ENCODE measurements at regions not wholly inside any gene's neighbourhood (a gene's known extent, or its start where the extent isn't known, plus 50 kb on each side); places are given as distances from the start of the nearest gene placed in this dataset.
"Not testable (repeated sequence)": the region's sequence is repeated elsewhere in the genome, so short reads cannot be mapped to it uniquely, and the experiment has no call there.

DNA sequence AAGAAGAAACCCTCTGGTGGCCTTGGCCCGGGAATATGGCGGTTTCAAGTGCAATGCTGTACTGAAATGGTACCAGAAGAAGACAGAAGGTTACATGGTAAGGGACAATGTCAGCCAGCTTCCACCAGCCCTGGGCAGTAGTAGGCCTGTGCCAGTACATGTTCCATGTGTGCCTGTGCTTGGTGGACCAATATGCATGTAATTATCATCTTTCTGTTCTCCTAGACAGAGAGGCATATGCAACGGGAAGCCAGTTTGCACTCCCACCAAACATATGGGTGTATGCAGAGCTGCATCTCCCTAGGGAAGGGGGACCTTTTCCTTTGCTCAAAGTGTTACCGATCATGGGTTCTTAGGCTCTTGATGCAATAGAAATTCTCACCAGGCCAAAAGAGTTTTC, 80.9 kb upstream of the ADORA2B start:
- not testable (repeated sequence) for DNase-seq

DNA sequence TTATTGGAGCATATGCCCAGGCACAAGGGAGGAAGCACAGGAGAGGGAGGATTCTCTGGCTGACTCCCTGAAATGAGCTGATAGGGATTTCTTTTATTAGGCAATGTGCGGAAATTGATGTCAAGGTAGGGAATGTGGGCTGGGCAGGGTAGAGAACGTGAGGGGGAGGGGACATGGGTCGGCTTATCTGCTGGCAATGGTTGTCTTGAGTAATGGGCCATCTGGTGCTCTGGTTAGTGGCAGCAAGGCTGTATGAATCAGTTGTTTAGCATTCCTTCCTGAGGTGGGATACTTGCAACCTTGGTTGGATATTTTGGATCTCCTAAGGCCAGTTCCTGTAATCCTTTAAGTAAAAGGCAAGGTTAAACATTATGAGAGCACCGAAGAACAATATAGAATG, 80.5 kb upstream of the ADORA2B start:
- not testable (repeated sequence) for DNase-seq

DNA sequence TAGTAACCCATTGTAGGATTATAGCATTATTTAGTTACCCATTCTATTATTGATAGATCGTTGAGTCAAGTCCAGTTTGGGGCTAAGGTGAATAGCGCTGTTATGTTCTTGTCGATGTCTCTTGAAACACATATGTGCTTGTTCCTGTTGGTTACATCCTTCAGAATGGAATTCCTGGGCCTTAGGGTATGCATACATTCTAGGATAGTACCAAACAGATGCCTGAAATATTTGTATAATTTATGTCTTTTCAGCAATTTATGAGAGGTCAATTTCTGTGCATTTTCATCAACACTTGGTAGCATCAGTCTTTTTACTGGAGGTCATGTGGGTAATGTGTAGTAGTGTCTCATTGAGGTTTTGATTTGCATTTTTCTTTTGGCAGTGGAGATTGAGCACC, 78.9 kb upstream of the ADORA2B start:
- DNase-seq, result not testable (repeated sequence)

DNA sequence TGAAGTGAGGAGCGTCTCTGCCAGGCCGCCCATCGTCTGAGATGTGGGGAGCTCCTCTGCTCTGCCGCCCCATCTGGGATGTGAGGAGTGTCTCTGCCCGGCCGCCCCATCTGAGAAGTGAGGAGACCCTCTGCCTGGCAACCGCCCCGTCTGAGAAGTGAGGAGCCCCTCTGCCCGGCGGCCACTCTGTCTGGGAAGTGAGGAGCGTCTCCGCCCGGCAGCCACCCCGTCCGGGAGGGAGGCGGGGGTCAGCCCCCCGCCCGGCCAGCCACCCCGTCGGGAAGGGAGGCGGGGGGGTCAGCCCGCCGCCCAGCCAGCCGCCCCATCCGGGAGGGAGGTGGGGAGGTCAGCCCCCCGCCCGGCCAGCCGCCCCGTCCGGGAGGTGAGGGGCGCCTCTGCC, 77.6 kb upstream of the ADORA2B start:
- DNase-seq, result not testable (repeated sequence)

DNA sequence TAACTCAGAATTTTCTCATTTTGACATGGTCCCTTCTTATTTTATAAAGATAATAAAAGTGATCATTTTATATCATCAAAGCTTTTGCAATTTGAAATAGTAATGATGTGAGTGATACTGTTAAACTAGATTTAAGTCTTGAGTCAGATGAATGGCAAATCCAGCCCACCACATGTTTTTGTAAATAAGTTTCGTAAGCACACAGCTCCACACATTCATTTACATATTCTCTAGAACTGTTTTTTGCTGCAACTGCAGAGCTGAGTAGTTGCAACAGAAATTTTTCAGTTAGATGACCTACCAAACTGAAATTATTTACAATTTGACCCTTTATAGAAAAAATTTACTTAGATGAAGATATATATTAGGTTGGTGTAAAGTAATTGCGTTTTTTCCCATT, 75.1 kb upstream of the ADORA2B start:
- not testable (repeated sequence) for DNase-seq

DNA sequence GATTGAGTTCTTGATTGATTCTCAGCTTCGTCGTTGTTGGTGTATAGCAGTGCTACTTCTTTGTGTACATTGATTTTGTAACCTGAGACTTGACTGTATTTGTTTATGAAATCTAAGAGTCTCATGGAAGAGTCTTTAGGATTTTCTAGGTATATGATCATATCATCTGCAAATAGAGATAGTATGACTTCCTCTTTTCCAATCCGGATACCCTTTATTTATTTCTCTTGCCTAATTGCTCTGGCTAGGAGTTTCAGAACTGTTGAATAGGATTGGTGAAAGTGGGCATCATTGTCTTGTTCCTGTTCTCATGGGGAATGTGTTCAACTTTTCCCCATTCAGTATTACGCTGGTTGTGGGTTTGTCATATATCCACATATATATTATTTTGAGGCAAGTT, 72.3 kb upstream of the ADORA2B start:
- DNase-seq, result not testable (repeated sequence)

DNA sequence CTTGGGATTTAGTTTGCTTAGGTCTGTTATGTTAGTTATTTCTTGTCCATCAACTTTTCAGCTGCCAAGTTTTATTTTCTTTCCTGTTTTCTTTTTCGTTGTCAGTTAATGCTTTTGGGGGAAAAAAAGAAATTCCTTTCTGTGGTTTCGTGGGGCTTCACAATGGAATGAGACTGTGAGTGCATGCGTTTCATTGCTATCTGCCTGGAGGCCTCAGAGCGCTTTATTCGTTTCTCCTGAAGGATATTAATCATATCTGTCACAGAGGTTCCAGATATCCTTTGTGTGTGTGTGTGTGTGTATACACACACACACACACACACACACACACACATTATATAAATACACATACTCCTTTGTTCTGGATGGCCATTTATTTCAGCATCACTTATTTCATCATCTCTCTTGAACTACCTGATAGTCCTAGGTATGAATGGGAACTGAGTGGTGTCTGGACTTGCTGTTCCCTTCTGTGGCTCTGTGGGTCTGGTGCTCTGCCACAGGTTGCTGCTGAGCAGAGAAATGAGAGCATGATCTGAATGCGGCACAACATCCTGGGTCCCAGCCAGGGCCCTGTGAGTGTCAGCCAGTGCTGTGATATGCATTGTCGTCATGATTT, 66.9 kb upstream of the ADORA2B start:
- DNase-seq, result not testable (repeated sequence)

DNA sequence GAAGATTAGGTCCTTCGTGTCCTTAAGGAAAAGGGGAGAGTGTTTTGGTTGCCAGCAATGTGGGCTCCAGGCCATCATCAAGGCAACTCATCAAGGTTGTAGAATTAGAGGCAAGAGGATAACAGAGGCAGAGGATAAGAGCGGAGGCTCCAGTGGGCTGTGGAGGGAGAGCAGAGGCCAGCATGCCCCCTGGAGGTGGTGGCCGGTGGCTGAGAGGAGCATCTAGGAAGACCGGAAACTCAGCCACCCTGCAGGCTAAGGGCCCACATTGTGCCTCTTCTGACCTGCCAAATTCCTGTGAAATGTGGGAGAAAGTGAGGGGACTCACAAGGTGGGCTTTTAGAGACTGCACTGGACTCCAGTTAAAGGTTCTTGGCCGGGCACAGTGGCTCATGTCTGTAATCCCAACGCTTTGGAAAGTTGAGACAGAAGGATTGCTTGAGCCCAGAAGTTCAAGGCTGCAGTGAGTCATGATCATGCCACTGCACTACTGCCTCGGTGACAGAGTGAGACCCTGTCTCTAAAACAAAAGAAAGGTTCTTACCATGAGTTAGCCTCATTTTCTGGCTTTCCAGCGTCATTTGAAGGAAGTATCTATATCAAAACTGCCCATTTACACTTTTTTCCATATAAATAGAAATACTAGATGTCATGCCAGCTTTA, 62.7 kb upstream of the ADORA2B start:
- no peak for DNase-seq

DNA sequence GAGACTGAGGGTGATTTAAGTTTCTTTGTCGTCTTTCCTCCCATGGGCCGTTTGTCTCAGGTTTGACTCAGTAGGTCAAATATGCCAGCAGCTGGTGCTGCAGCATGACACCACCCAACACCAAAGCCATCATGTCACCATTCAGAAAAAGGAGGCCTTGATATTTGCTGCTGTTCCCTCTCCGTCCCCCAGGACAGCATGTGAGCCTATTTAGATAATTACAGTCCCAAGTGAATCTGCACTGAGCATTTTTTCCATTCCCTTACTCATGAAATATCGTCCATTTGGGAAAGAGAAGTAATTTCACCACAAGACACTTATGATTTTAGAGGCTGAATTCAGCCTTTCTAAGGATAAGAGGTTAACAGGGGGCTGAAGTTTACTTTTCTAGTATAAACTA, 62.2 kb upstream of the ADORA2B start:
- DNase-seq, result no peak

DNA sequence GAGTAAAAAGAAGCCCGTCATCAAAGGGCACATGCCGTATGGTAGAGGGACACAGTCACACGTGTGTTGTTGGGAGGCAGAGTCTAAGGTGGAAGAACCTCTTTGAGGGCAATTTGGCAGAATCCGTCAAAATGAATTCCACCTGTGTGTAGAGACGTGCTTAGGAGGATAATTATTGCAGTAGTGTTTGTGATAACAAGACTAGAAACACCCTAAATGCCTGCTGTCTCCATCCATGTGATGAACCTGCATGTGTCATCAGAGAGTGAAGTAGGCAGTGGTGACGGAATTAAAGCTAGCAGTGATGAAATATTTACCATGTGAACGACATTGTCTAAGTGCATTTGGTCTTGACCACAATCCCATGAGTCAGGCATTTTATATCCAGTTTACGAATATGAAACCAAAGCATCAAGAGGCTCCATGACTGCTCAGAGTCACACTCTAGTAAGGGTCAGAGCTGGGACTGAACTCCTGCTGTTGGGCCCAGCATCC, 61.3 kb upstream of the ADORA2B start:
- no peak for DNase-seq

DNA sequence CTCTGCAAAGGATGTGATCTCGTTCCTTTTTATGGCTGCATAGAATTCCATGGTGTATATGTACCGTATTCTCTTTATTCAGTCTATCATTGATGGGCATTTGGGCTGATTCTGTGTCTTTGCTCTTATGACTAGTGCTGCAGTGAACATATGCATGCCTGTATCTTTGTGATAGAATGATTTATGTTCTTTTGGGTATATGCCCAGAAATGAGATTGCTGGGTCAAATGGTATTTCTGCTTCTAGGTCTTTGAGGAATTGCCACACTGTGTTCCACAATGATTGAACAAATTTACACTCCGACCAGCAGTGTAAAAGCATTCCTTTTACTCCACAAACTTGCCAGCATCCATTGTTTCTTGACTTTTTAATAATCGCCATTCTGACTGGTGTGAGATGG, 60.2 kb upstream of the ADORA2B start:
- no peak for DNase-seq

DNA sequence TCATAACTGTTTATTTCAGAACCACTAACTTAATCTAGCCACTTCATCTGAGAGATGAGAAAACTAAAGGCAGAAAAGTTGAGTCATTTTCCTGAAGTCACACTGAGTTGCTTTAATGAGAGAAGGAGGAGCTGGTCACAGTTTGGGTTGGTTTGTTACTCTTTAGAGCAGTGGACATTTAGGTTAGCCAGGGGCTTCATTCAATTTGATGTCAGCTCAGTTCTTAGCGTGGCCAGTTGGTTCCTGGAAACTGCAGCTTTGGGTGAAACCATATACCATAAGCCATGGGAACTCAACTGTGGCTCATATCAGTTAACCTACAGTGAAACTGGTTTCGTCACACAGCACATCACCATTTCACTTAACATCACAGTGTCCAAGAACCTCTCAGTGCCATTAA, 59.2 kb upstream of the ADORA2B start:
- DNase-seq, result no peak

DNA sequence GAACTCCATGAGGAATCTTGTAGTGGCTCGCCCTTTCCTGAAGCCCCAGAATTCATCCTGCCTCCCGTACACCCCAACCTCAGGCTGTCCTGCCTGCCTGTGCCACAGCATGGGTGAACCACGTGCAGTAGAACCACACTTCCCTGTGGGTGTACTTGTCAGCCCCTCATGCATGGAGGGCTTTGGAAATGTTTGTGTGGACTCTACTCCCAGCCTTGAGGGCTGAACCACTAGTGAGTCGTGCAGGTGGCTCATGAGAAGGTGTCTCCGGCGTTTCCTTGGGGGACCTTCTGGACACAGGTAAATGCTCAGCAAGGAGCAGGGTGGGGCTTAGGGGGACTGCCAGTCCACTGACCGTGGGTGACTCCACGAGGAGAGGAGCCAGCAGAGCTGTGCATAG, 58.7 kb upstream of the ADORA2B start:
- DNase-seq, result no peak

DNA sequence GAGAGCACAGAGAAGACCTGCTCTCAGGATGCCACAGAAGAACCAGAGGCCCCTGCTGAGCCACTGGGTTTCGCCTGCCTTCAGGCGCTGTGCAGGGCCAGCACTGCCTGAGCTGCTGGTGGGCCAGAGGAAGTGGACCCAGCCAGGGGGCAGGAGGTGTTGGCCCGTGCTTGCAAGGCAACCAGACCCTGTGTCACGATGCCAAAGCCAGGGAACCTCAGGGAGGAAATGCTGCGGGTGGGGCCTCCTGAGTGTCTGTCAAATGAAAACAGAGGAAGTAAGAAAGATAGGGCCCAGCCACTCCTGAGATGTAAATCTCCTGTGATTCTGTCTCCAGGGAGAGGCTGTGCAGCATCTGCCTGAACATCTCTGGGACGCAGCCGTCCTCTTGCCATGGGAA, 58.1 kb upstream of the ADORA2B start:
- DNase-seq, result no peak

DNA sequence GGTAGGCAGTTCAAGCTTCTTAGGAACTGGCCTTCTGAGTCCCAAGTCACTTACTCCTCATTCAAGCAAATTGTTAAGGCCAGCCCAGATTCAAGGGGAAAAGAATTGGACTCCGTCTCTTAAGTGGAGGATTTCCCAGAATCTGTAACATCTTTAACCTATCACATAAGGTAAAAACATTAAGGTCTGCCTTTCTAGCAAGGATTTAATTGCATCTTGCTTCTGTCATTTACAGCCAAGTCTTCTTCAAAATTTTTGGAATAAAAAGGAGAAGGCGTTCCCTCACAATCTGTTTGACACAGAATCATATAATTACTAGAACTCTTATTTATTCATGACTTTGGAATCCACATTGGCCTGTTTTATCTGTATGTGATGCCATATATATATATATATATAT, 56.5 kb upstream of the ADORA2B start:
- no peak for DNase-seq

DNA sequence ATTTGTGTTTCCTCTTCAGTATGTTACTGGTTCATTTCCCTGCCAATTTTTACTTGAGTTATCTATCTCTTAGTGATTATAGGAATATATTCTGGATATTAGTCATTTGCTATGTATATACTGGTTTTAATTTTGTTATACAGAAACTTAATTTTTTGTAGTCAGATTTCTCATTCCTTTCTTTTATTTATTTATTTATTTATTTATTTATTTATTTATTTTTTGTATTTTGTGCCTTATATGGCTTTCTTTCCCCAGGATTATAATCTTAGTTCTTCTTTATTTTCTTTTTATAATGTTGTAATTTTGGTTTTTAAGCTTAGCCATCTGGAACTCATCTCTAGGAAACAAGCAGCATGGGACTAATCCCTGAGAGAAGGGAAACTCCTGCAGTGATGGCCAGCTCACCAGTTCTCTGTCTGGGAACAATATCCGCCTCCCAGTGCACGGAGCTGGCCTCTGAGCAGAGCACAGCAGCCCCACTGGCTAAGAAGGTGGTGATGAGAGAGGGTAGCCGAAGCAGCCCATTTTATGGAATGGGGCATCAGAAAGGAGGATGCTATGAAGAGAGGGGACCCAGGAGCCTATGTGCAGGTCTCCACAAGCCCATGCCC, 54.5 kb upstream of the ADORA2B start:
- DNase-seq, result no peak

DNA sequence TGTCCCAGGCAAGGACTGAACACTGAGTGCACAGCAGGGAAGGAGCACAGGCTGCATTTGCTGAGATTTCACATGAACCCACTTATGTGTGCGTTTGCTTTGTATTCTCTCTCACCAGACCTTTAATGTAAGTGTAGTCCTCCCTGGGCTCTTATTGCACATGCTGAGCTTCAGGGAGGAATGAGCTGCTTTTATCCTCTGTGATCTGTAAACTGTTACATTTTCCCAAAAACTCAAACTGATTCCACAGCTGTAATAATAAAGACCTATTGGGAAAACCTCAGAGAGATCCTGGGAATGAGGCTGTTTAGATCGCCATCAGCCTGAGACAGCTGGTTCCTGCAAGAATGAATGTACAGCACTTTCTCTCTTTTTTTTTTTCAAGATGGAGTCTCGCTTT, 53.6 kb upstream of the ADORA2B start:
- DNase-seq, result no peak

DNA sequence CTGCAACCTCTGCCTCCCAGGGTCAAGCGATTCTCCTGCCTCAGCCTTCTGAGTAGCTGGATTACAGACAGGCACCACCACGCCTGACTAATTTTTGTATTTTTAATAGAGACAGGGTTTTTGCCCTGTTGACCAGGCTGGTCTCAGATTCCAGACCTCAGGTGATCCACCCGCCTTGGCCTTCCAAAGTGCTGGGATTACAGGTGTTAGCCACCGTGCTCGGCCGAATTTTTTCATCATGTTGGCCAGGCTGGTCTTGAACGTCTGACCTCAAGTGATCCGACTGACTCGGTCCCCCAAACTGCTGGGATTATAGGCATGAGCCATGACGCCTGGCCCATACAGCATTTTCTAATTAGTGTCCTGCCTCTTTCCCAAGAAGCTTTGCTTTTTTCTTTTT, 52.7 kb upstream of the ADORA2B start:
- no peak for DNase-seq

DNA sequence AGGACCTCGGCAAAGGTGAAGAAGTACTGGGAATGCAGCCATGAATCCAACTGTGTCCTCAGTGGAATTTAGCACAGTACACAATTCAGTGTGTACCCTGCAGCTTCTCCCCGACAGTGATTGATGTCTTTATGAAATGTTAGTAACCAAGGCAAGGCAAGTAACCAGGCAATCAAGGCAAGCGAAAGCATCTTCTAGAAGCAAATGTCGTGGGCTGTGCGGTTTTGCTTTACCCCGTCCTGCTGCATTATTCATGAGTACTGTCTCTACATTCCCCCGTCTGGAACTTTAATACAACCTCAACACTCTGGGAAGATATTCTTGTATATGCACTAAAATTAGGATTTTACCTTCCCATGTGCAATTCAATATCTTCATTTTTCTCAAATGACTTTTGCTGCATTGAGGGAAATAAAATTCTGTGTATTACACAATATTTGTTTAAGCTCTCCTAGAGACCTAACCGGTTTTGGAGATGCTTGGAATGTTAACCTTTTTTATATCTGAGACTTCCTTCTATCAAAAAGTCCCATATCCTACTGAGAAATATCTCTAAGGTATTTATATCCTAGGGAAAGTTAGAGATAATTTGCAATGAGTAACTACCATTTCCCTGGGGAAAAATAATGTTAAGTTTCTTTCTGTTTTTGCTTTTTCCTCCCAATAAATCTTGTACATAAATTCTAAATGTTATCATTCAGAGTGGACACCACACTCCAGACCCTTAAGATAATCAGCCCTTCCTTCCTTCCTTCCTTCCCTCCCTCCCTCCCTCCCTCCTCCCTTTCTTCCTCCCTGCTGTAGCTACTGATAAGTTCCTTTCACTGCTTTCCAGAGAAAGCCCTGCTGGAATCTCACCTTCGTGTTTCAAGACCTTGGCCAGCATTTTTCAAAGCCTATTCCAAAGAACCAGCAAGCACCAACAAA, 51.9 kb upstream of the ADORA2B start:
- DNase-seq, result no peak

DNA sequence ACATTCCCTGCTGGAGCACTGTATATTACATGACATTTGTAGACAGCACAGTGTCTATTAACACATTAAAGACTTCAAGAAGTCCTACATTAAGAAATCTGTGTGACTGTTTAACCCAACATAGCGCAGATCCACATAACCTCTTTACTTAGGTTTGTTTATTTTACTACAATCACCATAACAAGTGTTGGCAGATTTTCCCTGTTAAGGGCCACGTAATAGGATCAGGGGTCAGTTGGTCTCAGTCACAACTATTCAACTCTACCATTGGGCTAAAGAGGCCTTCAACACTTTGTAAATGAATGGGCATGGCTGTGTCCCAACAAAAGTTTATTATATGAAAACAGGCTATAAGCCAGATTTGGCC, 51.3 kb upstream of the ADORA2B start:
- no peak for DNase-seq

DNA sequence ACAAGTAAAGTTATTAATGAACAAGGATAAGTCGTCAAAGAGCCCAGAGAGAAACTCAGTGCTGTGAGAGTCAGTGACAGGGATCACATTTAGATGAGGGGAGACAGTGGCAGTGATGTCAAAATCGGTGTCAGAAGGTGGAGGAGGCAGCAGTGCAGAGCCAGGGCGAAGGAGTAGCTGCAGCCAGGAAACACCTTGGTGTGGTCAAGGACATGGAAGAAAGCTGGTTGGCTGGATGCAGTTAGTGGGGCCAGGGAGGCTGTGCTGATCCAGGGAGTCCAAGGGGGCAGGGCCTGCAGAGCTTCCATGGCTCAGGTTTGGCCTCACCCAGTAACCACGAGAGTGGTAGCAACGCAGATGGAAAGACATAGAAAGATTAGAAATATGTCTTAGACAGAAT, 50.7 kb upstream of the ADORA2B start:
- DNase-seq, result no peak

DNA sequence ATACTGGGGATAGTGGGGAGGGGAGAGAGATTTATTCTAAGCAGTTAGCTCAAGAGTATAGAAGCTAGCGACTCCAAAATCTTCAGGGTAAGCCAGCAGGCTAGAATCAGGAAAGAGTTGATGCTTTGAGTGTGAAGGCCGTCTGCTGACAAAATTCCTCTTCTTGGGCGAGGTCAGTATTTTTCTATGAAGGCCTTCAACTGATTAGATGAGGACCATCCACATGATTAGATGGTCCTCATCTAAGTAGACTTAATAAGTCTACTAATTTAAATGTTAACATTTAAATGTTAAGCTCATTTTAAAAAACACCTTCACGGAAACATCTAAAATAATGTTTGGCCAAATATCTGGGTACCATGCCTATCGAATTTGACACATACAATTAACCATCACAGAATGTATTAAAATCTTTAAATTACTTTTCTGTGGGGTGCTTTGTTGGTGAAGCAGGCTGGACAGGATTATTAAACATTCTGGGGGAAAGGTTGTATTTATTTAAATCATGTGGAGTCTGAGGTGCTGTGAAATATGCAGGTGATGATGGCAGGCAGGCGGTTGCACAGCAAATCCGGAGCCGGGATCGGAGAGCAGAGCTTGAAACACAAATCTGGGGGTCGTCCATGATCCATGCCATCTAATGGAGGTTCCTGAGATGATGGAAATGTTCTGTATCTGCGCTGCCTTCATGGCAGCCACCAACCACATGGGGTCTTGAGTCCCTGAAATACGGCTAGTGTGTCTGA, 49.8 kb upstream of the ADORA2B start:
- DNase-seq, result no peak
